HCT116 (cell line): ENCODE measurements at regions not wholly inside any gene's neighbourhood (a gene's known extent, or its start where the extent isn't known, plus 50 kb on each side); places are given as distances from the start of the nearest gene placed in this dataset.
"Not testable (repeated sequence)": the region's sequence is repeated elsewhere in the genome, so short reads cannot be mapped to it uniquely, and the experiment has no call there.

ENCODE experiments used
- ATAC-seq: fragments of 200-7000 bp; cut with Tn5 transposase; 2 replicates; pipeline ENCODE4 v1.9.1; 2020; ENCODE audit warnings: mild to moderate bottlenecking, moderate library complexity
- BruUV-seq: library from RNA; stranded (reverse); fragments of 400-500 nt; replicated peaks from 2 replicates; lab custom pipeline; 2021; lab: Mats Ljungman, UMichigan
- CTCF ChIA-PET: fragments of 300-600 bp; sonication (Branson Sonifier 250); formaldehyde crosslinking; loops from one replicate; lab custom pipeline; 2021; ENCODE audit warnings: antibody characterized with exemption; lab: Charles Lee
- POLR2A ChIA-PET: fragments of 300-600, 350-600 bp; sonication (Branson Sonifier 250); formaldehyde crosslinking; loops from one replicate; lab custom pipeline; 2021; ENCODE audit warnings: antibody characterized with exemption; lab: Charles Lee
- RAD21 ChIA-PET, 2 experiments: fragments of 300-600 bp; sonication (Branson Sonifier 250); formaldehyde crosslinking; loops; one replicate each; lab custom pipeline; 2023; ENCODE audit warnings: low total read pairs in 2 of 2; ENCODE audit not compliant: uncharacterized antibody in 2 of 2, unreplicated experiment in 2 of 2, low non-redundant PET in 1 of 2; lab: Charles Lee
- DNase-seq: peaks from one replicate; pipeline ENCODE4 v3.0.0-alpha.2; 2010; ENCODE audit warnings: low read depth, low spot score
- H2AFZ ChIP-seq: fragments of 200-600 bp; shearing (Covaris generic), sonication (generic); 2 replicates; pipeline ENCODE4 v1.6.1; 2017; ENCODE audit warnings: low read depth, mixed run types, mixed read lengths, antibody characterized with exemption, low read length; ENCODE audit not compliant: poor library complexity, severe bottlenecking
- H3K27ac ChIP-seq: 2 replicates; pipeline ENCODE4 v1.5.1; 2012; ENCODE audit warnings: low read depth, low read length
- H3K27me3 ChIP-seq: fragments of 200-600 bp; sonication (generic); 2 replicates; pipeline ENCODE4 v1.6.1; 2016; ENCODE audit warnings: mixed run types, low read length, mixed read lengths; ENCODE audit not compliant: insufficient read depth
- H3K36me3 ChIP-seq, 2 experiments: fragments of 200-500 bp in 1 of 2; fragments of 200-600 bp in 1 of 2; sonication (Bioruptor generic) in 1 of 2; sonication (generic) in 1 of 2; 2 replicates each; pipeline versions ENCODE4 v1.5.1 to v1.6.1; 2014 to 2016; ENCODE audit warnings: low read length in 2 of 2, inconsistent platforms in 1 of 2, mixed read lengths in 1 of 2, mixed run types in 1 of 2; ENCODE audit not compliant: insufficient read depth in 2 of 2, control insufficient read depth in 1 of 2
- H3K4me1 ChIP-seq, 2 experiments: fragments of 200-600 bp in 1 of 2; sonication (generic) in 1 of 2; 2 replicates each; pipeline versions ENCODE4 v1.5.1 to v1.6.1; 2012 to 2017; ENCODE audit warnings: low read length in 2 of 2, inconsistent platforms in 1 of 2, mild to moderate bottlenecking in 1 of 2, mixed read lengths in 1 of 2, mixed run types in 1 of 2, moderate library complexity in 1 of 2; ENCODE audit not compliant: insufficient read depth in 2 of 2, control insufficient read depth in 1 of 2
- H3K4me2 ChIP-seq: fragments of 200-600 bp; sonication (generic); 2 replicates; pipeline ENCODE4 v1.6.1; 2017; ENCODE audit warnings: mixed run types, low read length, mixed read lengths
- H3K4me3 ChIP-seq, 2 experiments: fragments of 200-600 bp in 1 of 2; sonication (generic) in 1 of 2; replicated peaks in 1 of 2; 2 replicates each; pipeline ENCODE4 v1.5.1; 2011 to 2016; ENCODE audit warnings: low read length in 2 of 2, control low read depth in 1 of 2, low read depth in 1 of 2, mild to moderate bottlenecking in 1 of 2, mixed read lengths in 1 of 2, mixed run types in 1 of 2
- H3K79me2 ChIP-seq: fragments of 200-600 bp; sonication (generic); 2 replicates; pipeline ENCODE4 v1.6.1; 2017; ENCODE audit warnings: mild to moderate bottlenecking, mixed run types, low read length, moderate library complexity, mixed read lengths; ENCODE audit not compliant: insufficient read depth
- H3K9ac ChIP-seq: fragments of 200-600 bp; sonication (generic); 2 replicates; pipeline ENCODE4 v1.6.1; 2016; ENCODE audit warnings: low read length, mixed read lengths
- H3K9me2 ChIP-seq: fragments of 200-600 bp; sonication (generic), shearing (Covaris generic); 2 replicates; pipeline ENCODE4 v1.6.1; 2017; ENCODE audit warnings: mixed run types, mild to moderate bottlenecking, moderate library complexity; ENCODE audit not compliant: insufficient read depth
- H3K9me3 ChIP-seq, 2 experiments: fragments of 200-500 bp in 1 of 2; fragments of 200-600 bp in 1 of 2; sonication (Bioruptor generic) in 1 of 2; sonication (generic) in 1 of 2; 2 replicates each; pipeline ENCODE4 v1.6.1; 2014 to 2017; ENCODE audit warnings: low read length in 2 of 2, mixed read lengths in 2 of 2, inconsistent platforms in 1 of 2, low read depth in 1 of 2, mild to moderate bottlenecking in 1 of 2, mixed run types in 1 of 2, moderate library complexity in 1 of 2; ENCODE audit not compliant: control insufficient read depth in 1 of 2, insufficient read depth in 1 of 2
- H4K20me1 ChIP-seq: fragments of 200-600 bp; sonication (generic), shearing (Covaris generic); 2 replicates; pipeline ENCODE4 v1.6.1; 2017; ENCODE audit warnings: mixed run types, mild to moderate bottlenecking, moderate library complexity; ENCODE audit not compliant: insufficient read depth
- JUND ChIP-seq: IDR thresholded peaks from 2 replicates; pipeline ENCODE4 v1.6.1; 2012
- REST ChIP-seq: IDR thresholded peaks from 2 replicates; pipeline ENCODE4 v1.6.1; 2012; ENCODE audit warnings: low read depth
- intact Hi-C: fragments of 100-400 bp; cut with micrococcal nuclease; formaldehyde crosslinking; loops from 2 replicates; pipeline ENCODE4 v1.10.0; 2022
- TF ChIP-seq, protein P1 (sequence below): IDR thresholded peaks from 2 replicates; pipeline ENCODE4 v1.6.1; 2012

- no TSS peak for BruUV-seq
- Histone ChIP-seq H3K36me3 (no peaks in the 10 kb centered on the region), H2AFZ (no peak overlapping the region), H3K27me3 (no peaks in the 10 kb centered on the region), H3K9me2 (peaks cover 2% of the 10 kb centered on the region; the same call in 1 of the 2 replicates), H3K4me2 (no peak overlapping the region), H3K9me3 (no peaks in the 10 kb centered on the region), H3K79me2 (no peaks in the 10 kb centered on the region), H3K4me3 (no peak overlapping the region), H4K20me1 (no peaks in the 10 kb centered on the region), H3K9ac (no peak overlapping the region), H3K4me1 (no peaks in the 10 kb centered on the region), H3K27ac (no peak overlapping the region)
- RAD21 ChIA-PET, result no interaction called here
- TF ChIP-seq JUND (no peak), REST (no peak)
- TF ChIP-seq, protein P1, sequence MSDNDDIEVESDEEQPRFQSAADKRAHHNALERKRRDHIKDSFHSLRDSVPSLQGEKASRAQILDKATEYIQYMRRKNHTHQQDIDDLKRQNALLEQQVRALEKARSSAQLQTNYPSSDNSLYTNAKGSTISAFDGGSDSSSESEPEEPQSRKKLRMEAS, result no peak
- CTCF ChIA-PET, result no interaction called here
- POLR2A ChIA-PET, result no interaction called here
- DNase-seq (no peak), ATAC-seq (no peak)
- intact Hi-C loops, result no loop called here
These were observed 228.2 kb downstream of the DPY19L2 start for GRCh38 chr12:63440048-63440447.

DNA sequence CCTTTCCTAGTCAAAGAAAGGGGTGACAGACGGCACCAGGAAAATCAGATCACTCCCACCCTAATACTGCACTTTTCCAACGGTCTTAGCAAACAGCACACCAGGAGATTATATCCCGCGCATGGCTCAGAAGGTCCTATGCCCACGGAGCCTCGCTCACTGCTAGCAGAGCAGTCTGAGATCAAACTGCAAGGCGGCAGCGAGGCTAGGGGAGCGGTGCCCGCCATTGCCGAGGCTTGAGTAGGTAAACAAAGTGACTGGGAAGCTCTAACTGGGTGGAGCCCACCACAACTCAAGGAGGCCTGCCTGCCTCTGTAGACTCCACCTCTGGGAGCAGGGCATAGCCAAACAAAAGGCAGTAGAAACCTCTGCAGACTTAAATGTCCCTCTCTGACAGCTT, 233.9 kb downstream of the DPY19L2 start:
- H3K27me3 ChIP-seq, CTCF ChIA-PET, H3K79me2 ChIP-seq, H3K9me3 ChIP-seq, H3K36me3 ChIP-seq, H3K27ac ChIP-seq, H3K9me2 ChIP-seq, H3K4me3 ChIP-seq, ATAC-seq, intact Hi-C loops, H3K4me1 ChIP-seq, DNase-seq, H3K4me2 ChIP-seq, BruUV-seq, H3K9ac ChIP-seq, POLR2A ChIA-PET, H4K20me1 ChIP-seq, H2AFZ ChIP-seq, RAD21 ChIA-PET: not testable (repeated sequence)

DNA sequence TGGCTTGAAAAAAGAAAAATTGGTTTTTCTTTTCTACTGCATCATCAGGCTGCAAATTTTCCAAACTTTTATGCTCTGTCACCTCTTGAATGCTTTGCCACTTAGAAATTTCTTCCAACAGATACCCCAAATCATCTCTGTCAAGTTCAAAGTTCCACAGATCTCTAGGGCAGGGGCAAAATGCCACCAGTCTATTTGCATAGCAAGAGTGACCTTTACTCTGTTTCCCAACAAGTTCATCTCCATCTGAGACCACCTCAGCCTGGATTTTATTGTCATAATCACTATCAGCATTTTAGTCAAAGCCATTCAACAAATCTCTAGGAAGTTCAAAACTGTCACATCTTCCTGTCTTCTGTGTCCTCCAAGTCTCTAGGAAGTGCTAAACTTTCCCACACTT, 240.3 kb downstream of the DPY19L2 start:
- H4K20me1 ChIP-seq, ATAC-seq, CTCF ChIA-PET, BruUV-seq, H3K36me3 ChIP-seq, H3K79me2 ChIP-seq, H3K27ac ChIP-seq, H2AFZ ChIP-seq, RAD21 ChIA-PET, H3K4me1 ChIP-seq, DNase-seq, H3K4me3 ChIP-seq, POLR2A ChIA-PET, H3K9me3 ChIP-seq, H3K9ac ChIP-seq, H3K27me3 ChIP-seq, H3K4me2 ChIP-seq, H3K9me2 ChIP-seq: not testable (repeated sequence)
- intact Hi-C loops, result loop anchor here (10.0 kb wide), 1 partner anchor 377 kb away; no protein-coding TSS in a partner anchor

GRCh38 chr12:63427029-63427428, 241.3 kb downstream of the DPY19L2 start:
- CTCF ChIA-PET, BruUV-seq, H4K20me1 ChIP-seq, H3K79me2 ChIP-seq, H3K4me1 ChIP-seq, H3K4me3 ChIP-seq, H2AFZ ChIP-seq, H3K4me2 ChIP-seq, RAD21 ChIA-PET, H3K27ac ChIP-seq, H3K9me3 ChIP-seq, H3K9me2 ChIP-seq, POLR2A ChIA-PET, ATAC-seq, H3K9ac ChIP-seq, DNase-seq, H3K27me3 ChIP-seq, H3K36me3 ChIP-seq: not testable (repeated sequence)
- intact Hi-C loops, result loop anchor here (10.0 kb wide), 1 partner anchor 378 kb away; no protein-coding TSS in a partner anchor
